GM10266 (cell line): ENCODE measurements at regions not wholly inside any gene's neighbourhood (a gene's known extent, or its start where the extent isn't known, plus 50 kb on each side); places are given as distances from the start of the nearest gene placed in this dataset.

Experiments
- DNase-seq: peaks from one replicate; pipeline ENCODE4 v3.0.0; 2012; ENCODE audit errors: extremely low spot score
- CTCF ChIP-seq: IDR thresholded peaks from 2 replicates; pipeline ENCODE4 v1.5.1; 2012; ENCODE audit warnings: mild to moderate bottlenecking, low read depth; ENCODE audit not compliant: control insufficient read depth, insufficient read depth; ENCODE audit errors: missing control alignments

- DNase-seq, result no peak
- no peak for TF ChIP-seq CTCF
Observed at GRCh38 chr12:98136544-98136943, 378.8 kb upstream of the TMPO start.

GRCh38 chr12:98137278-98137677 is 378.1 kb upstream of the TMPO start:
- no peak for TF ChIP-seq CTCF
- no peak for DNase-seq

GRCh38 chr12:98144953-98145352 is 370.4 kb upstream of the TMPO start:
- no peak for DNase-seq
- no peak for TF ChIP-seq CTCF

GRCh38 chr12:98146043-98146442 is 369.3 kb upstream of the TMPO start:
- no peak for TF ChIP-seq CTCF
- no peak for DNase-seq

- DNase-seq, result no peak
- no peak for TF ChIP-seq CTCF
Observed at GRCh38 chr12:98146487-98146886, 368.9 kb upstream of the TMPO start.

- no peak for TF ChIP-seq CTCF
- no peak for DNase-seq
Observed at GRCh38 chr12:98149270-98149669, 366.1 kb upstream of the TMPO start.

- no peak for TF ChIP-seq CTCF
- DNase-seq, result no peak
Observed at GRCh38 chr12:98149691-98150210, 365.6 kb upstream of the TMPO start.
